H1 (cell line): ENCODE measurements at regions not wholly inside any gene's neighbourhood (a gene's known extent, or its start where the extent isn't known, plus 50 kb on each side); places are given as distances from the start of the nearest gene placed in this dataset.
A peak's percentile ranks its signal among the peaks of the same experiment; 100 is the strongest.

Experiments
- CTCF ChIA-PET: fragments of 300-600 bp; sonication (Branson Sonifier 250); formaldehyde crosslinking; loops from one replicate; lab custom pipeline; 2021; ENCODE audit not compliant: partially characterized antibody; lab: Charles Lee
- POLR2A ChIA-PET: fragments of 300-600 bp; sonication (Branson Sonifier 250); formaldehyde crosslinking; loops from one replicate; lab custom pipeline; 2021; ENCODE audit warnings: inconsistent platforms; ENCODE audit not compliant: partially characterized antibody; lab: Charles Lee
- DNase-seq, 2 experiments: peaks; one replicate each; pipeline versions ENCODE4 v3.0.0 to v3.0.0-alpha.2; 2010 to 2022; ENCODE audit warnings: low spot score in 2 of 2, low read depth in 1 of 2, mixed read lengths in 1 of 2
- FAIRE-seq: peaks from 2 replicates; lab custom pipeline; 2011; peaks lifted over from hg19 to GRCh38; lab: Jason Lieb, UNC
- H2AFZ ChIP-seq: 2 replicates; pipeline ENCODE4 v1.8.1; 2012; ENCODE audit warnings: low read length, inconsistent platforms
- H2AK5ac ChIP-seq: 2 replicates; pipeline ENCODE4 v1.6.1; 2013; ENCODE audit warnings: low read depth, low read length
- H2BK120ac ChIP-seq: replicated peaks from 2 replicates; pipeline ENCODE3; 2013; ENCODE audit warnings: low read depth, low read length, inconsistent platforms
- H2BK12ac ChIP-seq: 2 replicates; pipeline ENCODE4 v1.6.1; 2013; ENCODE audit warnings: low read depth, low read length
- H2BK15ac ChIP-seq: 2 replicates; pipeline ENCODE4 v1.6.1; 2013; ENCODE audit warnings: low read length
- H2BK20ac ChIP-seq: 2 replicates; pipeline ENCODE4 v1.6.1; 2013; ENCODE audit warnings: low read length
- H2BK5ac ChIP-seq: 2 replicates; pipeline ENCODE4 v1.6.1; 2013; ENCODE audit warnings: low read depth, low read length
- H3K14ac ChIP-seq: 2 replicates; pipeline ENCODE4 v1.6.1; 2013; ENCODE audit warnings: inconsistent platforms; ENCODE audit not compliant: insufficient read length
- H3K18ac ChIP-seq: 2 replicates; pipeline ENCODE4 v1.6.1; 2013; ENCODE audit warnings: low read length; ENCODE audit errors: extremely low read depth
- H3K23ac ChIP-seq: 2 replicates; pipeline ENCODE4 v1.6.1; 2013; ENCODE audit warnings: inconsistent platforms; ENCODE audit not compliant: insufficient read length
- H3K23me2 ChIP-seq: 2 replicates; pipeline ENCODE4 v1.6.1; 2013; ENCODE audit warnings: low read depth, low read length
- H3K27ac ChIP-seq: 2 replicates; pipeline ENCODE4 v1.6.1; 2011; ENCODE audit warnings: low read depth, low read length, inconsistent platforms
- H3K27me3 ChIP-seq, 4 experiments: replicated peaks in 1 of 4; 1 replicate in 1 of 4; 2 replicates in 3 of 4; pipeline versions ENCODE4 v1.6.1 to v1.8.1; 2011 to 2013; ENCODE audit warnings: low read length in 3 of 4, mild to moderate bottlenecking in 3 of 4, inconsistent platforms in 2 of 4, mixed read lengths in 2 of 4, moderate library complexity in 1 of 4; ENCODE audit not compliant: control insufficient read depth in 3 of 4, insufficient read depth in 3 of 4; ENCODE audit errors: extremely low read depth in 1 of 4
- H3K36me3 ChIP-seq, 4 experiments: 2 replicates each; pipeline versions ENCODE4 v1.6.1 to v1.8.1; 2011 to 2013; ENCODE audit warnings: mild to moderate bottlenecking in 4 of 4, low read length in 3 of 4, moderate library complexity in 2 of 4, control low read depth in 1 of 4, inconsistent platforms in 1 of 4; ENCODE audit not compliant: insufficient read depth in 4 of 4, control insufficient read depth in 2 of 4
- H3K4ac ChIP-seq: replicated peaks from 2 replicates; pipeline ENCODE3; 2013; ENCODE audit warnings: low read length, low read depth, mixed read lengths, inconsistent platforms; ENCODE audit not compliant: insufficient read length
- H3K4me1 ChIP-seq, 4 experiments: replicated peaks in 1 of 4; 1 replicate in 1 of 4; 2 replicates in 3 of 4; pipeline versions ENCODE4 v1.6.1 to v1.8.1; 2011 to 2013; ENCODE audit warnings: low read length in 3 of 4, inconsistent platforms in 2 of 4, mixed read lengths in 1 of 4; ENCODE audit not compliant: insufficient read depth in 4 of 4, control insufficient read depth in 3 of 4
- H3K4me2 ChIP-seq, 2 experiments: 2 replicates each; pipeline versions ENCODE4 v1.6.1 to v1.8.1; 2011 to 2013; ENCODE audit warnings: low read depth in 2 of 2, low read length in 2 of 2, control low read depth in 1 of 2, inconsistent platforms in 1 of 2, mild to moderate bottlenecking in 1 of 2; ENCODE audit not compliant: insufficient read depth in 1 of 2
- H3K4me3 ChIP-seq, 4 experiments: fragments of 200-600, 300-600 bp in 1 of 4; sonication (generic), shearing (Covaris generic), sonication (Bioruptor Twin) in 1 of 4; 2 replicates each; pipeline versions ENCODE4 v1.5.1 to v1.8.1; 2011 to 2016; ENCODE audit warnings: low read length in 4 of 4, low read depth in 3 of 4, control low read depth in 2 of 4, inconsistent platforms in 2 of 4, mild to moderate bottlenecking in 2 of 4, mixed read lengths in 1 of 4, moderate library complexity in 1 of 4; ENCODE audit not compliant: insufficient read depth in 2 of 4; ENCODE audit errors: extremely low read depth in 1 of 4
- H3K56ac ChIP-seq: replicated peaks from 2 replicates; pipeline ENCODE3; 2013; ENCODE audit warnings: low read depth, mild to moderate bottlenecking, mixed read lengths, low read length, inconsistent platforms; ENCODE audit not compliant: insufficient read length
- H3K79me1 ChIP-seq: 2 replicates; pipeline ENCODE4 v1.6.1; 2013; ENCODE audit warnings: low read depth, low read length, control low read depth
- H3K79me2 ChIP-seq, 2 experiments: 2 replicates each; pipeline versions ENCODE4 v1.6.1 to v1.8.1; 2012 to 2013; ENCODE audit warnings: low read length in 2 of 2, mild to moderate bottlenecking in 2 of 2, inconsistent platforms in 1 of 2; ENCODE audit not compliant: insufficient read depth in 2 of 2, control insufficient read depth in 1 of 2
- H3K9ac ChIP-seq, 4 experiments: replicated peaks in 1 of 4; 1 replicate in 1 of 4; 2 replicates in 3 of 4; pipeline versions ENCODE4 v1.6.1 to v1.8.1; 2011 to 2013; ENCODE audit warnings: low read depth in 3 of 4, low read length in 3 of 4, control low read depth in 2 of 4, mild to moderate bottlenecking in 2 of 4, moderate library complexity in 2 of 4, inconsistent platforms in 1 of 4; ENCODE audit errors: extremely low read depth in 1 of 4
- H3K9me3 ChIP-seq, 2 experiments: 2 replicates each; pipeline versions ENCODE4 v1.6.1 to v1.8.1; 2012 to 2013; ENCODE audit warnings: mild to moderate bottlenecking in 2 of 2, moderate library complexity in 2 of 2, control low read depth in 1 of 2, inconsistent platforms in 1 of 2, low read depth in 1 of 2, low read length in 1 of 2, mixed read lengths in 1 of 2; ENCODE audit not compliant: insufficient read depth in 2 of 2
- H4K20me1 ChIP-seq, 2 experiments: replicated peaks in 1 of 2; 2 replicates each; pipeline versions ENCODE3 to v1.8.1; 2011 to 2013; ENCODE audit warnings: inconsistent platforms in 2 of 2, low read length in 2 of 2, mild to moderate bottlenecking in 1 of 2; ENCODE audit not compliant: insufficient read depth in 2 of 2, control insufficient read depth in 1 of 2
- H4K5ac ChIP-seq: 2 replicates; pipeline ENCODE4 v1.6.1; 2013; ENCODE audit warnings: low read length, low read depth, mixed read lengths, inconsistent platforms; ENCODE audit not compliant: insufficient read length
- H4K8ac ChIP-seq: 2 replicates; pipeline ENCODE4 v1.8.0; 2013; ENCODE audit warnings: mild to moderate bottlenecking, moderate library complexity, low read length, inconsistent platforms; ENCODE audit not compliant: insufficient read depth; ENCODE audit errors: extremely low read depth
- H4K91ac ChIP-seq: replicated peaks from 2 replicates; pipeline ENCODE3; 2013; ENCODE audit warnings: low read length, mixed read lengths, inconsistent platforms; ENCODE audit not compliant: insufficient read length
- CBX5 ChIP-seq: fragments of 300-800, 300-1000 bp; sonication (generic); IDR thresholded peaks from 2 replicates; pipeline ENCODE4 v1.7.1; 2016; ENCODE audit warnings: antibody characterized with exemption, low read length, low read depth
- CTCF ChIP-seq, 3 experiments: IDR thresholded peaks; 1 replicate in 2 of 3; 2 replicates in 1 of 3; pipeline versions ENCODE4 v1.5.1 to v1.6.1; 2011; ENCODE audit warnings: low read length in 3 of 3, mild to moderate bottlenecking in 3 of 3, inconsistent platforms in 2 of 3, low read depth in 1 of 3, moderate library complexity in 1 of 3; ENCODE audit not compliant: insufficient read depth in 1 of 3; ENCODE audit errors: control extremely low read depth in 1 of 3
- GABPA ChIP-seq: IDR thresholded peaks from 2 replicates; pipeline ENCODE4 v1.6.1; 2011; ENCODE audit warnings: mild to moderate bottlenecking, low read length, moderate library complexity, borderline replicate concordance; ENCODE audit not compliant: insufficient read depth
- RAD21 ChIP-seq, 2 experiments: IDR thresholded peaks in 1 of 2; conservative IDR thresholded peaks in 1 of 2; 2 replicates each; pipeline ENCODE4 v1.6.1; 2011; ENCODE audit warnings: low read depth in 2 of 2, low read length in 2 of 2, improper control_type of control experiment in 1 of 2, inconsistent platforms in 1 of 2, mild to moderate bottlenecking in 1 of 2, moderate library complexity in 1 of 2
- WGBS, 2 experiments: shearing (Covaris generic) in 1 of 2; methylation state at CpG; one replicate each; pipeline versions ENCODE4 v1.1.6 to v1.1.7; 2013 to 2015; ENCODE audit warnings: low lambda C conversion rate in 2 of 2, mixed read lengths in 2 of 2, inconsistent platforms in 1 of 2, low coverage in 1 of 2, missing lambda C conversion rate in 1 of 2; ENCODE audit not compliant: insufficient replicate concordance in 2 of 2, insufficient coverage in 1 of 2, insufficient read length in 1 of 2; ENCODE audit errors: extremely low coverage in 1 of 2, missing lambda C conversion rate in 1 of 2; 5-methylcytosine and 5-hydroxymethylcytosine counted together

GRCh38 chr1:90133133-90133532 is 138.2 kb downstream of the ZNF326 start:
- CTCF ChIA-PET = interaction anchor here (0.6 to 5.5 kb wide), 40 partner anchors 10 to 1031 kb away, joined by 3 to 36 read pairs (median 4); no protein-coding TSS in a partner anchor
- Histone ChIP-seq H3K9me3 (no peaks in the 10 kb centered on the region), H3K4ac (no peak overlapping the region), H4K8ac (no peak overlapping the region), H3K27me3 (no peaks in the 10 kb centered on the region), H3K9ac (no peak overlapping the region), H4K91ac (no peak overlapping the region), H3K4me1 (no peaks in the 10 kb centered on the region), H3K79me1 (no peaks in the 10 kb centered on the region), H3K56ac (no peak overlapping the region), H3K27ac (no peak overlapping the region), H4K5ac (no peak overlapping the region), H2BK20ac (no peak overlapping the region), H2BK12ac (no peak overlapping the region), H4K20me1 (peaks cover 0 to 1% of the 10 kb centered on the region in 2 experiments), H2BK15ac (no peak overlapping the region), H3K14ac (no peak overlapping the region), H3K23me2 (no peaks in the 10 kb centered on the region), H2BK120ac (no peak overlapping the region), H2BK5ac (no peak overlapping the region), H3K23ac (no peak overlapping the region), H3K79me2 (no peaks in the 10 kb centered on the region), H3K4me3 (no peak overlapping the region), H2AFZ (no peak overlapping the region), H2AK5ac (no peak overlapping the region), H3K18ac (no peak overlapping the region), H3K4me2 (no peak overlapping the region), H3K36me3 (no peaks in the 10 kb centered on the region)
- FAIRE-seq = no peak
- POLR2A ChIA-PET = no interaction called here
- WGBS, 2 experiments = 70% methylated on average over 2 of the region's 2 CpGs; no CpG with 5 or more reads in 1 of the 2 experiments
- TF ChIP-seq CTCF (IDR thresholded peaks at IDR 0.05; ENCODE audit: control extremely low read depth in 1 of 3, insufficient read depth in 1 of 3, low read depth in 1 of 3, low read length in 3 of 3) = peak in 2 of 3 experiments; percentile 76 to 78; a peak in 3 of 4 replicates
- no peak for TF ChIP-seq GABPA
- no peak for TF ChIP-seq CBX5
- TF ChIP-seq RAD21 (IDR thresholded peaks at IDR 0.05 in 1 of 2, conservative IDR thresholded peaks at IDR 0.05 in 1 of 2; ENCODE audit: low read depth in 2 of 2, low read length in 2 of 2) = peak; percentile 79 to 88
- DNase-seq = peak in 1 of 2 experiments; percentile 51
